ENCODE measurements at regions not wholly inside any gene's neighbourhood (a gene's known extent, or its start where the extent isn't known, plus 50 kb on each side); places are given as distances from the start of the nearest gene placed in this dataset.

- TF ChIP-seq CTCF (IDR thresholded peaks at IDR 0.05) (no peak), POLR2A (IDR thresholded peaks at IDR 0.05) (no peak), POLR2AphosphoS5 (IDR thresholded peaks at IDR 0.05) (no peak)
These were observed 76.9 kb upstream of the FRMD4B start for GRCh38 chr3:69462826-69463100.
